Fibroblast of skin of back (primary cell): ENCODE measurements at regions not wholly inside any gene's neighbourhood (a gene's known extent, or its start where the extent isn't known, plus 50 kb on each side); places are given as distances from the start of the nearest gene placed in this dataset.
A peak's percentile ranks its signal among the peaks of the same experiment; 100 is the strongest.

Source experiments
- DNase-seq: peaks from one replicate; pipeline ENCODE4 v3.0.0-alpha.2; 2013

DNA sequence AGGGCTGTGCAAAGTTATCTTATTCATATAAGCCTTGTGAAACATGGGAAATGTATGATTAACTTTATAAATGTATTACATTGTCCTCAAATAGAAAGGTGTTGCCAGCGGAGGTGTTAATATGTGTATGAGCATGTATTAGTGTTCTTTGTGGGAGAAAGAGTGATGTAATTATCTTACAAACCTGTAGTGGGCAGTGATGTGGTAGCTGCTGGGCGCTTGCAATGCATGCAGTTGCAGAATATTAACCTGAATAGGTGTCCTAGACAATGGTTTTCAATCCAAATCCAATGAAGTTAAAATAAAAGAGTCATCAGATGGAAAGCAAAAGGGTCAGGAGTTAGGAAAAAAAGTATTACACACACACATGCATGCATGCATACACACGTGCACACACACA is 881.3 kb upstream of the CADM2 start:
- no peak for DNase-seq

DNA sequence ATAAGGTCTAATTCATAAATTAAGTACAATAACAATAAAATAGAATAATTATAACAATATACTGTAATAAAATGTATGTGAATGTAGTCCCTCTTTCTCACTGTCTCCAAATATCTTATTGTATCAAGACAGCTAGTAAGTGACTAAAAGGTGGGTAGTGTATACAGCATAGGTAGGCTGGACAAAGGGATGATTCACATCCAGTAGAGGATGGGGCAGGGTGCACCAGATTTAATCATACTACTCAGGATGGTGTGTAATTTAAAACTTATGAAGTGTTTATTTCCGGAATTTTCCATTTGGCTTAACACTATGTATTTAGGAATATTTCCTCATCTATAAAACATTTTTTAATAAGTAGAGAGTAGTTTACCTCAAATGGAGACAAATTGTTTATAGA is 876.1 kb upstream of the CADM2 start:
- no peak for DNase-seq

DNA sequence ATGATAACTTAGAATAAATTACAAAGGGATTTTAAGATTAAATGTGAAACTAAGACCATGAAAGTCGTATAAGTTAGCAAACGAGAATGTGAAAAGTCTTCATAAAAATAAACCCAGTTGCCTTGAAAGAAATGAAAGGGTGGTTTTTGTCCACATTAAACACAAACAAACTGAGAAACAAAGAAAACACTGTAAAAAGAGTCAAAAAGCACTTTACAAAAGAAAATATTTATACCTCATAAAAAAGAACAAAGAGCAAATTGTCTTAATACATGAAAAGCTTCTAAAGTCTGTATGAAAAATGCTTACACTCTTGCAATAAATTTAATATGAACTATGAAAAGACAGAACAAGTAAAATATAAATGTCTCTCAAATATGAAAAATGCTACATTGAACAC is 865.9 kb upstream of the CADM2 start:
- DNase-seq, result no peak

DNA sequence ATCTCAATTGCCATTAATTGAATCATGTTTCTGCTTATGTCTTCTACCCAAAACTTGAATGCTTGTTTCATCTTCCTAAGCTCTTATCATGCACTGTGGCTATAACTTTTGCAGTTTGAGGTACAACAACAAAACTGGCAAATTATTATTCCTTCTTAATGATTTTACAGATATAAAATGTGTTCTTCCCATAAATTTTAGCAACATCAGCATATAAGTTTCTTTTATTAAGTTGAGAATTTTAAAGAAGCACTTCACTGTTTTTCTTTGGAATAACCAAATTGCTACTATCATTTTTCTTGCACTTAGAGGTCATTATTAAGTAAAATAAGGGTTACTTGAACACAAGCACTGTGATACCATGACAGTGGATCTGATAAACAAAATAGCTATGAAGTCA is 862.6 kb upstream of the CADM2 start:
- no peak for DNase-seq

DNA sequence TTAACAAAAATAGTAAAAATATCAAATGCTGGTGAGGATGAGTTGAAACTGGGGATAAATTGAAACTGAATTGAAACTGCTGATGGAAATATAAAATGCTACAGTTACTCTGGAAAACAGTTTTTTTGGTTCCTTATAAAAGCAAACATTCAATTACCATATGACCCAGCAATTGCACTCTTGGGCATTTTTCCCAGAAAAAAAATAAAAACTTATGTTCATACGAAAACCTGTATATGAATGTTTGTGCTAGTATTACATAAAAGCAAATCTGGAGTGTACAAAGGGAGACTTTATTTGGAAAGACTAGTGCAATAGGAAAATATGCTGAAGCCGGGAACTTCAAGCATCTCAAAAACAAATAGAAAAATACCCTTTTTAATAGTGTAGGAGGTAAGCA is 857.9 kb upstream of the CADM2 start:
- DNase-seq, result no peak

DNA sequence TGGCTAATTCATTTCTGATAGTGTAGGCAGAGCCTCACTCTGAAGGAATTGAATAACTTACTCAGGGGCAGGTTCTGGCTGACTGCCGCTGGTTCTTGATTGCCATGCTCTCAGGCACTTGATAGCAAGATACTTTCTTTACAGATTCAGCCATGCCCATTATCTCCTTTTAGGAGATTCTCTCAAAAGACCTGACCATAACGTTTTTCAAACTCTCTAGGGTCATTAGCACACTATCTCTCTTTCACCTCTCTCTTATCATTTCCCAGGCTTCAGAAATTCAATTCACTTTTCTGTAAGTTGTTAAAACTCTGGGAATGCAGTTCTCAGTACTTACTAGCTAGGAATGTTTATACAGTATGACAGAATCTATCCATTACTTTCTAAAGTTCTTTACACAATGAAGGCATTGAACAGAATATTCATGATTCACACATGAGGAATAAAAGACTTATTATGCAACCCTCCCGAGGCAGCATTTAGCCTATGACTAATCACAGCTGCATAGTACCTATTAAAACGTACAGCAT is 850.3 kb upstream of the CADM2 start:
- DNase-seq, result peak; percentile 71

DNA sequence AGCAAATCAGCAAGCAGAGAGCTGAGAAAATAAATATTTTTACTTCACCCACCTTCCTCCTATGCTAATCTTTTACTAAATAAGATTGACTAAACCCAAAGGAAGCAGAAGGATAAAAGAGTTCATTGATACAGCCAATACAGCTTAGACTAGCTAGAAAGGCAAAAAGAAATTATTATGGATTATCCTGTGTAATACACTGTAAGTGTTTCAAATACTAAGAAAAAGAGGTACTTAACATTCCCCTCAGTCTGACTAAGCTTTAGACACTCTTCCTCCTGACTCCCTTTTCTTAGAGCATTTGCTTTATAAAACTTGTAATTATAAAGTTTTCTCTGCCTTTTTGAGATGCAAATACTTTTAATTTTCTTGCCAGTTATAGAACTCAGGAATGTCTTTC is 848.9 kb upstream of the CADM2 start:
- DNase-seq, result no peak

DNA sequence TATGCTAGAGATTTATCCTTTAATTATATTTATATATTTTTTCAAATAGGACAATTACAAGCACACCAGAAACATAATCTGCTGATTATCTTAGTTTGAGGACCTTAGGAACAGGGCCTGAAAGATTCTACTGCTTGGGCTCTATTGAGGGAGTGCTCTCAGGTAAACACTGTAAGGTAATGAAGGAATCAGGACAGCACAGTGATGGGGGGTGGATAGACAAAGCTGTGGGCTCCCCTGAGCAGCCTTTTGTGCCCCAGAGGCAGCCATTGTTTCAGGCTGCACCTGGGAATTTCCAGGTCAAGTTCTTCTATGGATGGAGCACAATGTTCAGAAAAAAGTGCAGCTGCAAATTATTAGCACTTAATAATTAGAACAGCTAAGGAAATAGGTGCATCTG is 848.0 kb upstream of the CADM2 start:
- no peak for DNase-seq

DNA sequence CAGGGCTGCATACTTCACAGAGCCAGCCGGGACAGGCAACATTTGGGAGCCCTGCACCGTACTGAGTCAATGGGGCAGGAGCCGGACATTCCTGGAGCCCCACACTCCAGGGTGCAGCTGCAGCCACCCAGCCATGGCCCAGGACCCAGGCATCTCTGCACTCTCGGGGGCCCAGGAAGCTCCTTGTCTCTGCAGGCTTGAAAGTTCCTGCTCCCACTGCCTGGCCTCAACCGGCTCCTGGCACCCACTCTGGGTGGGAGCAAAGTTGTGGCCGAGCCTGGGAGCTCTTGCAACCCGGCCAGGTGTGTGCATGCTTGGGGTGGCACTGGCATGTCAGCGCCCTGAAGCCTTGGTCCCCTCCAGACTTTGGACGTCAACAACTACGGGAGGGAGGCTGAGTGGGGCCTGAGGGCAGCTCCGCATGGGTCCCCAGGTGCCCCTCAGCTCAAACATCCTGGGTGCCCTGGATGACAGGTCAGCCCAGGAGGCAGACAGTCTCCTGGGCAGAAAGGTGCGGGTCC is 833.5 kb upstream of the CADM2 start:
- DNase-seq, result no peak

DNA sequence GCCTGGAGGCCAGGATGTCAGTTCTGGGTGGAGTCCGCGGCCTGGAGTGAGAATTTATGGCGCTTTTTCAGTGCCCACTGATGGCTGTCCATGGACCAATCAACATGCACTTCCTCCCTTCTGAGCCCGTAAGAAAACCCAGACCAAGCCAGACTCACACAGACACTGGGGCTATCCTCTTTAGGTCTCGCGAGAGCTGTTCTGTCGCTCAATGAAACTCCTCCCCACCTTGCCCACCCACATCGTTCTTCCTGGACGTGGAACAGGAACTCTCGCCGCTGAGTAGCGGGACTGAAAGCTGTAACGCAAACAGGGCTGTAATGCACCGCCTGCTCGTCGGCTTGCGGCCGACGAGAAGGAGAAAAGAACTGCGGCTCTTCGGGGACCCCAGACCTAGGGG is 833.0 kb upstream of the CADM2 start:
- no peak for DNase-seq

DNA sequence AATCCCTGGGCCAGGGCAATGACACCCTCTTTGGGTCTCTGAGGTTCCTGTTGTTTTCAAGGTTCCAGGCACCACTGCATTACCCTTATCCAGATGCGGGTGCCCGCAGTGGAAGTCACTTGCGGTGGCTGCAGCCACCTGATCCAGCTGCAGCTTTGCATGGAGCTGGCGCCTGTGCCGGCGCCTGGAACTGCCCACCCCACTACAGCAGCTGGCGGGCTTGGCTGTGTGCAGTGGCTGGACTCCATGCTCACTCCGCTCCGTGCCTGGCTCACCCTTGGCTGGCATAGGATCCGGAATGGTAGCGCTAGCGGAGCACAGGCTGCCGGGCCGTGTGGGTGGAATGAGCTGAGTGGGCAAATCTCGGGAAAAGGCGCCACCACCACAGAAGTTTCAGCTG is 832.6 kb upstream of the CADM2 start:
- no peak for DNase-seq

DNA sequence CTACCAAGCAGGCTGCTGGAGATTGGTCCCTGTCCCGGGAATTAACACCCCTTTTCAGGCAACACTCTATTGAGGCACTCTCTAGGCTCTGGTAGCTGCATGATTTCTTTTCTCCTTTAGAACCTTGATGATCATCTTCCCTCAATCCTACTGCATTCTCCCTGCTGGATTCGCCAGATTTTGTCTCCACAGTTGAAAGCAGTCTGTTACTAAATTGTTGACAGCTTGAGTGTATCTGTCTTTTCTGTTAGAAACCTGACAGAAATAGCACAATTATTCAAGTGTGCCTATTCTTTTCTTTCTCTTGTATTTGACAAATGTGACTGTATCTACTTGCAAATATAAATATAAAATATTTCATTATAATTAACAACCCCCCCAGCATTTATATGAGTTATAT is 830.8 kb upstream of the CADM2 start:
- no peak for DNase-seq

DNA sequence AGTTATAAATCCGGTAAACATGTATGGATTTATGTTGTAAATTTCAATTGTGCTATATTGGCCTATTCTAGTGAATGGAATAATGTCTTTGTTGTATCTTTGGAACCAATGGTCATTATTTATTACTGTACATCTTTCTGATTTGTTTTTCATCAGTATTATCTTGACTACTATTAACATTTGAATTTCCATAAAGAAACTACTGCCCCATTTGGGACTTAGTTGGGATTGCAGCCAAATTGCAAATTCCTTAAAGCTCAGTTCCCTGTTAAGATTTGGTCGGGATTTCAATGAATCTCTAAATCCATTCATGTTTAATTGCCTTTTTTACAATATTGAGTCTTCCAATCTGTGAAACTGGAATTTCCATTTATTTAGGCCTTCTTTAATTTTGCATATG is 822.4 kb upstream of the CADM2 start:
- DNase-seq, result no peak

DNA sequence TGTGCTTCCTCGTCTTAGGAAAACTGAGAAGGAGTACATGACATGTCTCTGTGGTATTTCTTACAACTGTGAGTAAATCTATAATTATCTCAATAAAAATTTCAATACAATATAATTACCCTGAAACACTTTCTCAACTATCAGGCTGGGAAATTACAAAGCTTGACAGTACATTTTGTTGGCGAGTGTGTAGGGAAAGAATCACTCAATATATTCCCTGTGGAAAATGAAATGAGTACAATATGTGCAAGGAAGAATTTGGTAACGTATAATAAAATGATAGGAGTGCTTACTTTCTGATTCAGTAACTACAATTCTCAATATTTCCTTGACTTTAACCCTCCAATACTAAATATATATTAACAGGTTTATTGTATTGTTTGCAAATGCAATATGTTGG is 818.2 kb upstream of the CADM2 start:
- no peak for DNase-seq

DNA sequence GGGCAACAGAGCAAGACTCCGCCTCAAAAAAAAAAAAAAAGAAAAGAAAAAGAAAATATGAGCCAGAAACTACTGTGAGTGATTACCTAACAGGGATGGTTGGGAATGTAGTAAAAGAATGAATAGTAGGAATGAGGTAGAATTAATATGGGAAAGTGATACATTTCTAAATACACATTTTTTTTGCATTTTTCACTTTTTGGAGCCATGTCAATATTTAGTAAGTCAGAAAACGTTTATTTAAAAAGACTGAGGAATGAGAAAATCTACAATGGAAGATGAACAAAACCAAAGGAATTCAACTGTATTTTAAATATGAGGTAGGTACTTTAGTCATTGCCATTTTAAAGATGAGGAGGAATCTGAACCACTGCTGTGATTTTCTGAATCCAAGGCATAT is 817.2 kb upstream of the CADM2 start:
- DNase-seq, result peak; percentile 45

DNA sequence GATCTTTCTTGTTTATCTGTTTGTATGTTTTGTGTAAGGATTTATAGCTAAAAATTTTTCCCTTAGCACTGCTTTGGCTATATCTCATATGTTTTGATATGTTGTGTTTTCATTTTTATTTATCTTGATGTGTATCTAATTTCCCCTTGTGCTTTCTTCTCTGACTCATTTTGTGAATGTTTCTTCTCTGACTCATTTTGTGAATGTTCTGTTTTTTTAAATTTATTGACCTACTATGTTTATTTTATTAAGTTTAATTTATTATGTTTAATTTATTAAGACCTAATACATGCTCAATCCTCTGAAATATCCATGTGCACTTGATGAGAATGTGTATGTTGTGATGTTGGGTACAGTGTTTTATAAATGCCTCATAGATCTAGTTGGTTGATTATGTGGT is 793.5 kb upstream of the CADM2 start:
- no peak for DNase-seq

DNA sequence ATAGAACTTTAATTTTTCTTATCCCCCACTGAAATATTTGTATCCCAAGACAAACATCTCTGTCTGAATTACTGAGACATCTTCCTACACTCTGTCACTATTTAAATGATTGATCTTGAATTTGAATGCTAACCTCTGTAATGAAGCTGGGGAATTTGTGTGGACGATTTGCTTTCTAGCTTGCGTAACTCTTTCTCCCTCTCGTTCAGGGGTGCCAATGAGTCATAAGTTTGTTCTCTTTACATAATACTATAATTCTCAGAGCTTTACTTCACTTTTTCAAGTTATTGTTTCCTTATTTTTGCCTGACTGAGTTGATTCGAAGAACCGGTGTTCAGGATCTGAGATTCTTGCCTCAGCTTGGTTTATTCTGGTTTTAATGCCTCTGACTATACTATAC is 783.3 kb upstream of the CADM2 start:
- no peak for DNase-seq

DNA sequence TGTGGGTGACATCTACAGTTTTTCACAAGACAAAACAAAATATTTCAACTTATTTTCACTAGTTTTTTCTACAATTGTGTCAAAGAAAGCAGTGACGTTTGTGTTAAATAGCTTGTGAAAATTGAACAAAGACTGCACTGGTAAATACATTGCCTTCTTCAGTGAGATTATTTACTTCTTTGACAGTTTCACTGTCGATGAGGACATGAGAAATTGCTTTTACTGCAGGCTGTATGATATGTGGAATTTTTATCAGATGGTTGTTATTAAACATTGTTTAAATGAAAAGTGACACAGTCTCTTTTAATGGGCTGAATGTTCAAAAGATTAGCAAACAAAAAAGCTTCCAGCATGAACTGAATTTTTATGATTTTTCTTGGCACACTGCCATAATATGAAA is 773.9 kb upstream of the CADM2 start:
- no peak for DNase-seq

DNA sequence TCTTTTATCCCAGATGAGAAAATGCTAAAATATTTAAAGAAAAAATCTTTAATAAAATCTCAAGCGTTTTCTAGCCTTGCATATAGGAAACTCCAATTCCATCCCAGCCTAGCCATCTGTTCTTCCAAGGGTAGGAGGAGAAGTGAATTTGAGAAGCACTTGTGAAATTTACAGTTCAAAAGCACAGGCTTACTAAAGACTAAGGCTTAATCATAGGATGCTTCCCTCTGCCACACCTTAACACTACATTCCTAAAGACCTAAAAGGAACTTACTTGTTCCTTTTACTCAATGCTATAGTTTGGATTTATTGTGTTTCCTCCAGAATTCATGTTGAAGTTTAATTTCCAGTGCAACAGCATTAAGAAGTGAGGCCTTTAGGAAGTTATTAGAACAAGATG is 764.8 kb upstream of the CADM2 start:
- no peak for DNase-seq

DNA sequence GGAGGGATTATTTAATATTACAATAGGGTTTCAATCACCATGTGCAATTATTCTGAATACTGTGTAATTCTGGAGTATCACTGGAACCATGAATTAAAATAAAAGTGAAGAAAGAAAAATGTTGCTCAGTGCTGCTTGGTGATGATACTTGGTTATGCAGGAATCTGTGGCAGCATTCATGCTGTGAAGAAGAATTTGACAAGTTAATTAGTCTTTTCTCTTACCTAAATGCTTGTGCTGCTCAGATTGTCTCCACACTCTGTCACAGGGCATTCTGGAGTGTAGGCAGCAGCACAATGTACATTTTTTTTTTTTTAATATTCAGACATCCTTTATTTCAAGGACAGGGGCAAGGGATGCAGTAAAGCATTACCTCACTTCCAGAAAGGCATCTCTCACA is 749.3 kb upstream of the CADM2 start:
- no peak for DNase-seq

DNA sequence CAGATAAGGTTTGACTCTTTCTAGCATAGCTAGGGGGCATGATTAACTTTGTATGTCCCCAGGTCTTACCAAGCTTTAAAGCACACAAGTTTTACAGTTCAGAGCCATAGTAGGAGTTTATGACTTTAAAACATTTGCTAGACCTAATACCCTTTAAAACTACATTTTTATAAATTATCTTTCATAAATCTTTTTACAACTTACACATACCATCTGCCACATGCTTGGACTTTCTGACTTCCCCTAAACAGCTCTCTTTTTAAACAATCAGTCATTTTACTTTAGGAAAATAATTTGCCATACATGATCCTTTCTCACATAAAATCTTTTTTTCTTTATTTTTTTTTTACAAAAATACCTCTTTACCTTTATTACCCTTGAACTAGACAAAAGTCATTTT is 735.3 kb upstream of the CADM2 start:
- DNase-seq, result no peak

DNA sequence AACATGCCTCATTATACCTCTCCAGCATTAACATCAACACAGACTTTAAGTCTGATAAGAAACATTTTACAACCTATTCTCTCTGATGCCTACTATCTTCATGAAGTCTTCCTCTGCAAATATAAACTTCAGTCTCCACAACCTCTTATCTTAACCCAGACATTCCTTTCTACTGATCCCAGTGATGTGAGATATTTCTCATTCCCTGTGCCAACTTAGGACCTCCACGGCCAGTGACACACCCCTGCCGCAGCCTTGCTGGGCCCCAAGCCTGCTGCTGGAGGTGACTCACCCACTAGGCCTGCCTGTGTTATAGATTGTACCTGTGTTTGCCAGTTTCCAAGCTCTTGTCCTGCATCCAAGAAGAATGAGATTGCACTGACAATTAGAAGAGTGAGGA is 734.5 kb upstream of the CADM2 start:
- no peak for DNase-seq

DNA sequence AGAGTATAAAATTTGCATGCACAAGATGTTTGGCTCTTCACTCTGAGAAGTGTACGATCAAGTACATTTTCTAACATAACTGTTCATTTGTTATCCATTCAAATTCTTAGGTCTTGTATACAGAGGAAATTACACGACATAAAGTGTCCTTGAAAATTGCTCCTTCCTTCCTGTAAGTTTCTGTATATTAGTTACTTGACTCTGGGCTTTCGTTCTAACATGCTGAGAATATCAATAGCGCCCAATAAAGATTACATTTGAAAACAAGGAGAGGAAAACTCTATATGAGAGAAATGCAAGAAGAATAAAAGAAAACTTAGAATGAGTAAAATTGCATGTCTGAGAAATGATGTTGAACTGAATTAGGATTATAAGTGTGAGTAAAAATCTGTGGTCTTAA is 722.5 kb upstream of the CADM2 start:
- no peak for DNase-seq

DNA sequence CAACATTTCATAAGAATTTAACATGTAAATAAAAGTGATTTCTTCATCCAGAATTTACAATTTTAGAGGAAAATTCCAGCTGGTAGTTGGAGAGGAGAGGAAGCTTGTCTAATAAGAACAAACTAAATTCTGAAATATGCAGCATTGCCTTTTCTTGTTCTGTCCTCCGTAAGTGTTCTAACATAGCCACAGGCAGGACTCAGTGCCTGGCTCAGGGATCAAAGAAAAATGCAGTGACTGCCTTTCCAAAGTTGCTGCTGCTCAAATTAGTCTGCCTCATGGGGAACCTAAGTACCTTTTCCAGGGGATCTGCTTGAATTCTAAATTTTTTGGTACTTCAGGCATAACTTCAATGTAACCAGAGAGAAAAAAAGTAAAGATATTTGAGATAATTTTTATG is 713.0 kb upstream of the CADM2 start:
- DNase-seq, result no peak

DNA sequence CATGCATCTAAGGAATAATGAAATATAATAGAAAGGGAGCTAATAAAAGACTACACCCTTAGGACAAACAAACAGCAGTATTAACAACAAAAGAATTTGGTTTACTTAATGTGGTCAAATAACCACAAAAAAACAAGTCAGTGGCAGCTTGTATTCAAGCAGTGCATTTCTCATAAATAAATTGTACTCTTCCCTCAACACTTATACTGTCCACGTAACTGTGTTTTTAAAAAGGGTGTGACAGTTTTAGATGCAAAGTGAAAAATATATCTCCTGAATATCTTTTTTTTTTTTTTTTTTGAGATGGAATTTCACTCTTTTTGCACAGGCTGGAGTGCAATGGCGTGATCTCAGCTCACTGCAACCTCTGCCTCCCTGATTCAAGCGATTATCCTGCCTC is 698.2 kb upstream of the CADM2 start:
- DNase-seq, result no peak

DNA sequence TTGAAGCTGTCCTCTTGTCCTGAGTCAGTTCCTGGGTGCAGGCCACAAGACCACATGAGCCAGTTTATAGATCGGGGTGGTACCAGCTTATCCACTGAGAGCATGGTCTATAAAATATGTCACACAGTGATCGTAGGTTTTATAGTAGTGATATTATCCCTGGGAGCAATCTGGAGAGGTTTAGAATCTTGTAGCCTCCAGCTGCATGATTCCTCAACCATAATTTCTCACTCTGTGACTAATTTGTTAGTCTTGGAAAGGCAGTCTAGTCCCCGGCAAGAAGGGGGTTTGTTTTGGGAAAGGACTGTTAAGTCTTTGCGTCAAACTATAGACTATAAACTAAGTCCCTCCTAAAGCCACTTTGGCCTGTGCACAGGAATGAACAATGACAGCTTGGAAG is 693.0 kb upstream of the CADM2 start:
- DNase-seq, result no peak
